Neural crest cell (in vitro differentiated cells): ENCODE measurements at regions not wholly inside any gene's neighbourhood (a gene's known extent, or its start where the extent isn't known, plus 50 kb on each side); places are given as distances from the start of the nearest gene placed in this dataset.

Experiments
- DNase-seq: peaks from one replicate; pipeline ENCODE4 v3.0.0; 2021; ENCODE audit warnings: low read depth, mixed read lengths, low spot score
- H3K27ac Mint-ChIP-seq: one replicate; pipeline ENCODE4 v1.8.0; 2021; ENCODE audit warnings: mild to moderate bottlenecking, mixed read lengths; ENCODE audit not compliant: unreplicated experiment
- H3K27me3 Mint-ChIP-seq: 2 replicates; pipeline ENCODE4 v1.8.0; 2021; ENCODE audit warnings: low read depth, mild to moderate bottlenecking, mixed read lengths
- H3K36me3 Mint-ChIP-seq: 2 replicates; pipeline ENCODE4 v1.8.0; 2021; ENCODE audit warnings: low read depth, mild to moderate bottlenecking, mixed read lengths
- H3K4me1 Mint-ChIP-seq: 2 replicates; pipeline ENCODE4 v1.8.0; 2021; ENCODE audit warnings: mixed read lengths
- H3K4me3 Mint-ChIP-seq: one replicate; pipeline ENCODE4 v1.8.0; 2021; ENCODE audit warnings: mild to moderate bottlenecking, mixed read lengths
- H3K9me3 Mint-ChIP-seq: 2 replicates; pipeline ENCODE4 v1.8.0; 2021; ENCODE audit warnings: mixed read lengths
- TF ChIP-seq, protein P1 (sequence below): fragments of 200-600 bp; sonication (generic); conservative IDR thresholded peaks from 2 replicates; pipeline ENCODE4 v1.5.0; 2021; ENCODE audit warnings: antibody characterized with exemption, mild to moderate bottlenecking

GRCh38 chr1:224513383-224513782 is 78.8 kb upstream of the WDR26 start:
- H3K4me1 Mint-ChIP-seq = peaks cover 6% of the 10 kb centered on the region
- no peak for DNase-seq
- no peak overlapping the region for H3K27ac Mint-ChIP-seq
- TF ChIP-seq, protein P1, sequence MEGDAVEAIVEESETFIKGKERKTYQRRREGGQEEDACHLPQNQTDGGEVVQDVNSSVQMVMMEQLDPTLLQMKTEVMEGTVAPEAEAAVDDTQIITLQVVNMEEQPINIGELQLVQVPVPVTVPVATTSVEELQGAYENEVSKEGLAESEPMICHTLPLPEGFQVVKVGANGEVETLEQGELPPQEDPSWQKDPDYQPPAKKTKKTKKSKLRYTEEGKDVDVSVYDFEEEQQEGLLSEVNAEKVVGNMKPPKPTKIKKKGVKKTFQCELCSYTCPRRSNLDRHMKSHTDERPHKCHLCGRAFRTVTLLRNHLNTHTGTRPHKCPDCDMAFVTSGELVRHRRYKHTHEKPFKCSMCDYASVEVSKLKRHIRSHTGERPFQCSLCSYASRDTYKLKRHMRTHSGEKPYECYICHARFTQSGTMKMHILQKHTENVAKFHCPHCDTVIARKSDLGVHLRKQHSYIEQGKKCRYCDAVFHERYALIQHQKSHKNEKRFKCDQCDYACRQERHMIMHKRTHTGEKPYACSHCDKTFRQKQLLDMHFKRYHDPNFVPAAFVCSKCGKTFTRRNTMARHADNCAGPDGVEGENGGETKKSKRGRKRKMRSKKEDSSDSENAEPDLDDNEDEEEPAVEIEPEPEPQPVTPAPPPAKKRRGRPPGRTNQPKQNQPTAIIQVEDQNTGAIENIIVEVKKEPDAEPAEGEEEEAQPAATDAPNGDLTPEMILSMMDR = no peak
- H3K9me3 Mint-ChIP-seq = no peaks in the 10 kb centered on the region
- no peaks in the 10 kb centered on the region for H3K27me3 Mint-ChIP-seq
- H3K4me3 Mint-ChIP-seq = no peak overlapping the region
- no peaks in the 10 kb centered on the region for H3K36me3 Mint-ChIP-seq

GRCh38 chr1:224513787-224514209 is 79.2 kb upstream of the WDR26 start:
- Mint-ChIP-seq H3K27me3 (no peaks in the 10 kb centered on the region), H3K9me3 (no peaks in the 10 kb centered on the region), H3K27ac (no peak overlapping the region), H3K36me3 (no peaks in the 10 kb centered on the region), H3K4me1 (peaks cover 6% of the 10 kb centered on the region), H3K4me3 (no peak overlapping the region)
- peak; percentile 95 for DNase-seq
- TF ChIP-seq, protein P1 = peak; percentile 96

GRCh38 chr1:224517171-224517570 is 82.6 kb upstream of the WDR26 start:
- TF ChIP-seq, protein P1 = no peak
- no peaks in the 10 kb centered on the region for H3K27me3 Mint-ChIP-seq
- no peak for DNase-seq
- no peak overlapping the region for H3K4me3 Mint-ChIP-seq
- H3K36me3 Mint-ChIP-seq = no peaks in the 10 kb centered on the region
- H3K9me3 Mint-ChIP-seq = no peaks in the 10 kb centered on the region
- H3K27ac Mint-ChIP-seq = no peak overlapping the region
- H3K4me1 Mint-ChIP-seq = peaks cover 8% of the 10 kb centered on the region

DNA sequence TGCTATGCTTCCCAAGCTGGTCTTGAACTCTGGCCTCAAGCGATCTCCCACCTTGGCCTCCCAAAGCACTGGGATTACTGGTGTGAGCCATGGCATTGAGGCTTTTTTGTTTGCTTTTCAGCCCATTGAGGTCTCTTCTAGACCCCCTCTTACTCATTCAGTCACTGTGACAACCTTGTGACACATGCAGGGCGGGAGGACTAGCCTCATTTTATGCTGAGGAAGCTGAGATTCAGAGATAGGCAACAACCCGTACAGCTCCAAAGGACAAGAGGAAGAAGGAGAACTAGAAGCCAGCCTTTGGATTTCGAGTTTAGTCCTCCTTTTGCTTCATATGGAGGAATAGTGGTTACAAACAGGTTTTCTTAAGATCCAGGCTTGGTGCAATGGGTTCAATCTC is 83.9 kb upstream of the WDR26 start:
- H3K9me3 Mint-ChIP-seq = no peaks in the 10 kb centered on the region

DNA sequence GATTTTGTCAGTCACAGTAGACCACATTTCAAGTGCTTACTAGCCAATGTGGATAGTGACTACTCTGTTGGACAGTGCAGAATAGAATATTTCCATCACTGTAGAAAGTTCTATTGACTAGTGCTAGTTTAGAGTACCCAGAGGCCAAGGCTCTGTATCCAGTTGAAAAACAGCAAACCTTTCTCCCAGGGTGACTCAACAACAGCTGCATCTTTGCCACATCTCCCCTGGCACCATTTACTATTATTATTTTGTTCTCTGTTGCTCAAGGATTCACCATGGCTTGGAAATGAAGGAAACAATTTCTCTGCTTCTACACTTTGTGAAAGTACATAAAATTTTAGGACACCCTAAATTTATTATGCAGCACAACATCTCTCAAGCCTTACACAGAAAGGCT is 85.3 kb upstream of the WDR26 start:
- Mint-ChIP-seq H3K4me3 (no peak overlapping the region), H3K9me3 (no peaks in the 10 kb centered on the region), H3K4me1 (peaks cover 5% of the 10 kb centered on the region), H3K27me3 (no peaks in the 10 kb centered on the region), H3K36me3 (no peaks in the 10 kb centered on the region), H3K27ac (no peak overlapping the region)
- TF ChIP-seq, protein P1 = no peak
- DNase-seq = no peak

More for the DNA sequence above, 83.9 kb upstream of the WDR26 start:
- H3K36me3 Mint-ChIP-seq = no peaks in the 10 kb centered on the region
- H3K27me3 Mint-ChIP-seq = no peaks in the 10 kb centered on the region
- H3K4me3 Mint-ChIP-seq = no peak overlapping the region
- H3K4me1 Mint-ChIP-seq = peaks cover 11% of the 10 kb centered on the region
- TF ChIP-seq, protein P1 = no peak
- no peak for DNase-seq
- H3K27ac Mint-ChIP-seq = no peak overlapping the region

GRCh38 chr1:224520808-224521207 is 86.2 kb upstream of the WDR26 start:
- Mint-ChIP-seq H3K4me3 (no peak overlapping the region), H3K27ac (no peak overlapping the region), H3K36me3 (no peaks in the 10 kb centered on the region), H3K27me3 (no peaks in the 10 kb centered on the region), H3K4me1 (peaks cover 5% of the 10 kb centered on the region), H3K9me3 (no peaks in the 10 kb centered on the region)
- TF ChIP-seq, protein P1 = no peak
- no peak for DNase-seq
